ENCODE measurements at regions not wholly inside any gene's neighbourhood (a gene's known extent, or its start where the extent isn't known, plus 50 kb on each side); places are given as distances from the start of the nearest gene placed in this dataset.

- DNase-seq (ENCODE audit: extremely low read depth, low read depth), result no peak
- no peak for TF ChIP-seq CTCF (IDR thresholded peaks at IDR 0.05; ENCODE audit: low read depth, low read length)
Measured at GRCh38 chr5:174191076-174191475, 145.6 kb downstream of the NSG2 start.

GRCh38 chr5:174191850-174192655, 146.5 kb downstream of the NSG2 start:
- DNase-seq (ENCODE audit: extremely low read depth, low read depth), result no peak
- TF ChIP-seq CTCF (IDR thresholded peaks at IDR 0.05; ENCODE audit: low read depth, low read length), result no peak

GRCh38 chr5:174192901-174193300, 147.4 kb downstream of the NSG2 start:
- no peak for DNase-seq (ENCODE audit: extremely low read depth, low read depth)
- no peak for TF ChIP-seq CTCF (IDR thresholded peaks at IDR 0.05; ENCODE audit: low read depth, low read length)

GRCh38 chr5:174195517-174195916, 150.0 kb downstream of the NSG2 start:
- no peak for DNase-seq (ENCODE audit: extremely low read depth, low read depth)
- no peak for TF ChIP-seq CTCF (IDR thresholded peaks at IDR 0.05; ENCODE audit: low read depth, low read length)

- TF ChIP-seq CTCF (IDR thresholded peaks at IDR 0.05; ENCODE audit: low read depth, low read length), result no peak
- no peak for DNase-seq (ENCODE audit: extremely low read depth, low read depth)
Measured at GRCh38 chr5:174197929-174198328, 152.4 kb downstream of the NSG2 start.

- TF ChIP-seq CTCF (IDR thresholded peaks at IDR 0.05; ENCODE audit: low read depth, low read length), result no peak
- no peak for DNase-seq (ENCODE audit: extremely low read depth, low read depth)
Measured at GRCh38 chr5:174198541-174198940, 153.0 kb downstream of the NSG2 start.

- no peak for TF ChIP-seq CTCF (IDR thresholded peaks at IDR 0.05; ENCODE audit: low read depth, low read length)
- DNase-seq (ENCODE audit: extremely low read depth, low read depth), result no peak
Measured at GRCh38 chr5:174202996-174203395, 157.5 kb downstream of the NSG2 start.

Data from AG09319 (cell line).